Adrenal gland (tissue), 5 donors: ENCODE measurements at regions not wholly inside any gene's neighbourhood (a gene's known extent, or its start where the extent isn't known, plus 50 kb on each side); places are given as distances from the start of the nearest gene placed in this dataset.

Experiments used
- CTCF ChIP-seq, 6 experiments: fragments of 450-650 bp in 4 of 6; fragments of 200-600 bp in 2 of 6; sonication (generic) in 1 of 6; IDR thresholded peaks; 1 replicate in 5 of 6; 2 replicates in 1 of 6; pipeline versions ENCODE4 v1.5.1 to v1.8.0; 2016 to 2021; ENCODE audit warnings: antibody characterized with exemption in 6 of 6, mild to moderate bottlenecking in 2 of 6, moderate library complexity in 1 of 6
- POLR2A ChIP-seq, 2 donors: fragments of 450-650 bp; IDR thresholded peaks; one replicate each; pipeline ENCODE4 v1.6.1; 2017; ENCODE audit warnings: antibody characterized with exemption in 2 of 2, mild to moderate bottlenecking in 2 of 2, moderate library complexity in 1 of 2
- donor health status: DM: no; HTN: no; CAD: no.

GRCh38 chr2:215726070-215726469 is 287.3 kb downstream of the MREG start:
- TF ChIP-seq CTCF (IDR thresholded peaks at IDR 0.05): no peak
- TF ChIP-seq POLR2A (IDR thresholded peaks at IDR 0.05): no peak
